ENCODE measurements at regions not wholly inside any gene's neighbourhood (a gene's known extent, or its start where the extent isn't known, plus 50 kb on each side); places are given as distances from the start of the nearest gene placed in this dataset.

DNA sequence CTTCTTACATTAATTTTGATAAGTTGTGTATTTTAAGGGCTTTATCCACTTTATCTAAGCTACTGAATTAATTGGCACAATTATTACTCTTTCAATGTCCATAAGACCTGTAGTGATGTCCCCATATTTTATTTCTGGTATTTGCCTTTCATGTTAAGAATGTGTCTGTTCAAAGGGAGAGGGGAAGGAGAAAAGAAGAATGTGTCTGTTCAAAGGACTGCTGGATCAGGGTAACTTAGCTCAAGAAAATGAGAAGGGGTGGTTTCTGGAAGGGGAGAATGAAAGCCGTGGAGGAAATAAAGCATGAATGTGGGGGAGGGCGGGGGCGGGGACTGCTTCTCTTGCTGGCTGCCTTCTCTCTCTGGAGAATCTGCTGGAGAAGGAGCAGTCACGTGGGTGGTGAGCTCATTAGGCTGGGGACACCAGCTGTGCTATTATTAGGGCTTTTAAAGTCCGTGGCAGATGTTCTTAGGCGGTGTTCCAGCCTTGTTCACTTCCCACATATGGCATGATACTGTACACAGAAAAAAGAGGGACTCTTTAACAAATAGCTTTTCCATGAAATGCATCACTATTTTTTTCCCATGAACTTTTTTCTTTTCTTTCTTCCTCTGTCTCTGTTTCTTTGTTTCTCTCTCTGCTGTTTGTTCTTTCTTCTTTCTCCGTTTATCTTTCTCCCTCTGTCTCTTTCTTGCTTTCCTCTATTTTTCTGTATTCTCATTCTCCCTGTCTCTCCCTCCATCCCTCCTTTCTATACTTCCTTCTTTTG lies 63.7 kb upstream of the ULK4 start (continued):
- TF ChIP-seq, protein P1, sequence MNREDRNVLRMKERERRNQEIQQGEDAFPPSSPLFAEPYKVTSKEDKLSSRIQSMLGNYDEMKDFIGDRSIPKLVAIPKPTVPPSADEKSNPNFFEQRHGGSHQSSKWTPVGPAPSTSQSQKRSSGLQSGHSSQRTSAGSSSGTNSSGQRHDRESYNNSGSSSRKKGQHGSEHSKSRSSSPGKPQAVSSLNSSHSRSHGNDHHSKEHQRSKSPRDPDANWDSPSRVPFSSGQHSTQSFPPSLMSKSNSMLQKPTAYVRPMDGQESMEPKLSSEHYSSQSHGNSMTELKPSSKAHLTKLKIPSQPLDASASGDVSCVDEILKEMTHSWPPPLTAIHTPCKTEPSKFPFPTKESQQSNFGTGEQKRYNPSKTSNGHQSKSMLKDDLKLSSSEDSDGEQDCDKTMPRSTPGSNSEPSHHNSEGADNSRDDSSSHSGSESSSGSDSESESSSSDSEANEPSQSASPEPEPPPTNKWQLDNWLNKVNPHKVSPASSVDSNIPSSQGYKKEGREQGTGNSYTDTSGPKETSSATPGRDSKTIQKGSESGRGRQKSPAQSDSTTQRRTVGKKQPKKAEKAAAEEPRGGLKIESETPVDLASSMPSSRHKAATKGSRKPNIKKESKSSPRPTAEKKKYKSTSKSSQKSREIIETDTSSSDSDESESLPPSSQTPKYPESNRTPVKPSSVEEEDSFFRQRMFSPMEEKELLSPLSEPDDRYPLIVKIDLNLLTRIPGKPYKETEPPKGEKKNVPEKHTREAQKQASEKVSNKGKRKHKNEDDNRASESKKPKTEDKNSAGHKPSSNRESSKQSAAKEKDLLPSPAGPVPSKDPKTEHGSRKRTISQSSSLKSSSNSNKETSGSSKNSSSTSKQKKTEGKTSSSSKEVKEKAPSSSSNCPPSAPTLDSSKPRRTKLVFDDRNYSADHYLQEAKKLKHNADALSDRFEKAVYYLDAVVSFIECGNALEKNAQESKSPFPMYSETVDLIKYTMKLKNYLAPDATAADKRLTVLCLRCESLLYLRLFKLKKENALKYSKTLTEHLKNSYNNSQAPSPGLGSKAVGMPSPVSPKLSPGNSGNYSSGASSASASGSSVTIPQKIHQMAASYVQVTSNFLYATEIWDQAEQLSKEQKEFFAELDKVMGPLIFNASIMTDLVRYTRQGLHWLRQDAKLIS (CRISPR knock-in tag; IDR thresholded peaks at IDR 0.05; ENCODE audit: borderline replicate concordance): no peak
- TF ChIP-seq, protein P2, sequence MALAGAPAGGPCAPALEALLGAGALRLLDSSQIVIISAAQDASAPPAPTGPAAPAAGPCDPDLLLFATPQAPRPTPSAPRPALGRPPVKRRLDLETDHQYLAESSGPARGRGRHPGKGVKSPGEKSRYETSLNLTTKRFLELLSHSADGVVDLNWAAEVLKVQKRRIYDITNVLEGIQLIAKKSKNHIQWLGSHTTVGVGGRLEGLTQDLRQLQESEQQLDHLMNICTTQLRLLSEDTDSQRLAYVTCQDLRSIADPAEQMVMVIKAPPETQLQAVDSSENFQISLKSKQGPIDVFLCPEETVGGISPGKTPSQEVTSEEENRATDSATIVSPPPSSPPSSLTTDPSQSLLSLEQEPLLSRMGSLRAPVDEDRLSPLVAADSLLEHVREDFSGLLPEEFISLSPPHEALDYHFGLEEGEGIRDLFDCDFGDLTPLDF (CRISPR knock-in tag; IDR thresholded peaks at IDR 0.05): no peak
- TF ChIP-seq, protein P3, sequence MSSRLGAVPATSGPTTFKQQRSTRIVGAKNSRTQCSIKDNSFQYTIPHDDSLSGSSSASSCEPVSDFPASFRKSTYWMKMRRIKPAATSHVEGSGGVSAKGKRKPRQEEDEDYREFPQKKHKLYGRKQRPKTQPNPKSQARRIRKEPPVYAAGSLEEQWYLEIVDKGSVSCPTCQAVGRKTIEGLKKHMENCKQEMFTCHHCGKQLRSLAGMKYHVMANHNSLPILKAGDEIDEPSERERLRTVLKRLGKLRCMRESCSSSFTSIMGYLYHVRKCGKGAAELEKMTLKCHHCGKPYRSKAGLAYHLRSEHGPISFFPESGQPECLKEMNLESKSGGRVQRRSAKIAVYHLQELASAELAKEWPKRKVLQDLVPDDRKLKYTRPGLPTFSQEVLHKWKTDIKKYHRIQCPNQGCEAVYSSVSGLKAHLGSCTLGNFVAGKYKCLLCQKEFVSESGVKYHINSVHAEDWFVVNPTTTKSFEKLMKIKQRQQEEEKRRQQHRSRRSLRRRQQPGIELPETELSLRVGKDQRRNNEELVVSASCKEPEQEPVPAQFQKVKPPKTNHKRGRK (CRISPR knock-in tag; IDR thresholded peaks at IDR 0.05; ENCODE audit: borderline replicate concordance): no peak
- no peak for TF ChIP-seq CBFB (CRISPR knock-in tag; IDR thresholded peaks at IDR 0.05; ENCODE audit: low read depth)

DNA sequence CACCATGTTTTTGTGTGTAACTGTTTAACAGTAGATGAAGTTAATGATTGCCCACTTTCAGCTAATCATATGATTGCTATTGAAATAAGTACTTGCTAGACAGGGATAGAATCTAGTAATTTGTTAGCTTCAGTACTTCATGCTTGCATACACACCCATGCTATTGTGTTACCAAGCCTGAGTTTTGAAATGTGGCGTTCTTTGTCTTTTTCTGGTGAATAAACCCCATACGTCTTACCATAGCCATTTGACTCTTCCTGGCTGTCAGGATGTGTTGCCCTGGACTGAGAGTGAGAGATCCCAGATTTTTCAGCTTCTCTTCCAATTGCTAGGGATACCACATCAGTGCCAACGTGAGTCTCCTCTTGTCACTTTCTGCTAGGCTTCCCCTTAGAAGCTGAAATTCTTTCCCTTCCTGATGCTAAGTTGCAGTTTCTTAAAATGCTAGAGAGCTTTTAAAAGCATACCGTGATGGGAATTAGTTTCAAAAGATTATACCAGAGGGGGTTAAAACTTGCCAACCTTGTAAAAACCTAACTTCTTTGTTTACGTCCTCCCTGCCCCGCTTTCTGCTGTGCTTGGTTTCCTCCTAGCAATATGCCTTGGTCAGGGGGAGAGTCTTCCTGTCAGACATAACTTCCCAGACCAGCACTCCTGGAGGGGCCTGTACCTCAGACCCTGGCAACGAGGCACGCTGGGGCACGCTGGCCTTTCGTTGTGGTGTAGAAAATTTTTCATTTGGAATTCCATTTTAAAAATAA lies 62.9 kb upstream of the ULK4 start:
- peak; percentile 26 for DNase-seq (ENCODE audit: low spot score)
- H3K9me3 Mint-ChIP-seq: peaks cover 10% of the 10 kb centered on the region
- H3K4me3 Mint-ChIP-seq: peak overlapping the region; percentile 61
- ChIA-PET CTCF (interaction anchor here (0.7 to 3.0 kb wide), 8 partner anchors 10 to 511 kb away, joined by 3 to 9 read pairs (median 5); no protein-coding TSS in a partner anchor), POLR2A (interaction anchor here (0.6 to 2.0 kb wide), 5 partner anchors 10 to 74 kb away, joined by 3 to 13 read pairs (median 3); no protein-coding TSS in a partner anchor)
- peak; percentile 79 for ATAC-seq
- H3K36me3 Mint-ChIP-seq: no peaks in the 10 kb centered on the region
- peaks cover 61% of the 10 kb centered on the region for H3K4me1 Mint-ChIP-seq
- TF ChIP-seq, protein P4, sequence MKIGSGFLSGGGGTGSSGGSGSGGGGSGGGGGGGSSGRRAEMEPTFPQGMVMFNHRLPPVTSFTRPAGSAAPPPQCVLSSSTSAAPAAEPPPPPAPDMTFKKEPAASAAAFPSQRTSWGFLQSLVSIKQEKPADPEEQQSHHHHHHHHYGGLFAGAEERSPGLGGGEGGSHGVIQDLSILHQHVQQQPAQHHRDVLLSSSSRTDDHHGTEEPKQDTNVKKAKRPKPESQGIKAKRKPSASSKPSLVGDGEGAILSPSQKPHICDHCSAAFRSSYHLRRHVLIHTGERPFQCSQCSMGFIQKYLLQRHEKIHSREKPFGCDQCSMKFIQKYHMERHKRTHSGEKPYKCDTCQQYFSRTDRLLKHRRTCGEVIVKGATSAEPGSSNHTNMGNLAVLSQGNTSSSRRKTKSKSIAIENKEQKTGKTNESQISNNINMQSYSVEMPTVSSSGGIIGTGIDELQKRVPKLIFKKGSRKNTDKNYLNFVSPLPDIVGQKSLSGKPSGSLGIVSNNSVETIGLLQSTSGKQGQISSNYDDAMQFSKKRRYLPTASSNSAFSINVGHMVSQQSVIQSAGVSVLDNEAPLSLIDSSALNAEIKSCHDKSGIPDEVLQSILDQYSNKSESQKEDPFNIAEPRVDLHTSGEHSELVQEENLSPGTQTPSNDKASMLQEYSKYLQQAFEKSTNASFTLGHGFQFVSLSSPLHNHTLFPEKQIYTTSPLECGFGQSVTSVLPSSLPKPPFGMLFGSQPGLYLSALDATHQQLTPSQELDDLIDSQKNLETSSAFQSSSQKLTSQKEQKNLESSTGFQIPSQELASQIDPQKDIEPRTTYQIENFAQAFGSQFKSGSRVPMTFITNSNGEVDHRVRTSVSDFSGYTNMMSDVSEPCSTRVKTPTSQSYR (CRISPR knock-in tag; IDR thresholded peaks at IDR 0.05): no peak
- TF ChIP-seq TCF7 (CRISPR knock-in tag; IDR thresholded peaks at IDR 0.05; ENCODE audit: low read depth) (no peak), FOXK1 (CRISPR knock-in tag; IDR thresholded peaks at IDR 0.05) (0 out of 2 replicates have a peak, but pooled peaks have one; percentile 20), OVOL2 (CRISPR knock-in tag; IDR thresholded peaks at IDR 0.05; ENCODE audit: borderline replicate concordance) (no peak)
- TF ChIP-seq, protein P5, sequence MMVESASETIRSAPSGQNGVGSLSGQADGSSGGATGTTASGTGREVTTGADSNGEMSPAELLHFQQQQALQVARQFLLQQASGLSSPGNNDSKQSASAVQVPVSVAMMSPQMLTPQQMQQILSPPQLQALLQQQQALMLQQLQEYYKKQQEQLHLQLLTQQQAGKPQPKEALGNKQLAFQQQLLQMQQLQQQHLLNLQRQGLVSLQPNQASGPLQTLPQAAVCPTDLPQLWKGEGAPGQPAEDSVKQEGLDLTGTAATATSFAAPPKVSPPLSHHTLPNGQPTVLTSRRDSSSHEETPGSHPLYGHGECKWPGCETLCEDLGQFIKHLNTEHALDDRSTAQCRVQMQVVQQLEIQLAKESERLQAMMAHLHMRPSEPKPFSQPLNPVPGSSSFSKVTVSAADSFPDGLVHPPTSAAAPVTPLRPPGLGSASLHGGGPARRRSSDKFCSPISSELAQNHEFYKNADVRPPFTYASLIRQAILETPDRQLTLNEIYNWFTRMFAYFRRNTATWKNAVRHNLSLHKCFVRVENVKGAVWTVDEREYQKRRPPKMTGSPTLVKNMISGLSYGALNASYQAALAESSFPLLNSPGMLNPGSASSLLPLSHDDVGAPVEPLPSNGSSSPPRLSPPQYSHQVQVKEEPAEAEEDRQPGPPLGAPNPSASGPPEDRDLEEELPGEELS (CRISPR knock-in tag; IDR thresholded peaks at IDR 0.05): no peak
- peak overlapping the region; percentile 98 for H3K27ac Mint-ChIP-seq
- no peaks in the 10 kb centered on the region for H3K27me3 Mint-ChIP-seq (ENCODE audit: low read depth)
